GM23248 (cell line): ENCODE measurements at regions not wholly inside any gene's neighbourhood (a gene's known extent, or its start where the extent isn't known, plus 50 kb on each side); places are given as distances from the start of the nearest gene placed in this dataset.

Experiments
- DNase-seq: peaks from one replicate; pipeline ENCODE4 v3.0.0-alpha.2; 2015
- H2AFZ ChIP-seq: fragments of 200-600 bp; sonication (generic); 2 replicates; pipeline ENCODE4 v1.6.1; 2016; ENCODE audit warnings: antibody characterized with exemption
- H3F3A ChIP-seq: fragments of 200-600 bp; sonication (generic); 2 replicates; pipeline ENCODE4 v1.6.1; 2016; ENCODE audit warnings: mild to moderate bottlenecking, antibody characterized with exemption, mixed run types; ENCODE audit not compliant: insufficient read depth
- H3K27ac ChIP-seq: fragments of 200-600 bp; sonication (generic); 2 replicates; pipeline ENCODE4 v1.5.1; 2016; ENCODE audit warnings: mild to moderate bottlenecking
- H3K27me3 ChIP-seq: fragments of 200-600 bp; sonication (generic); replicated peaks from 2 replicates; pipeline ENCODE4 v1.6.1; 2016; ENCODE audit warnings: mild to moderate bottlenecking; ENCODE audit not compliant: insufficient read depth
- H3K36me3 ChIP-seq: fragments of 200-600 bp; sonication (generic); 2 replicates; pipeline ENCODE4 v1.6.1; 2016; ENCODE audit warnings: low read depth, mild to moderate bottlenecking
- H3K4me1 ChIP-seq: fragments of 200-600 bp; sonication (generic); 2 replicates; pipeline ENCODE4 v1.6.1; 2016; ENCODE audit warnings: mild to moderate bottlenecking; ENCODE audit not compliant: insufficient read depth
- H3K4me2 ChIP-seq: fragments of 200-600 bp; sonication (generic); one replicate; pipeline ENCODE4 v1.6.1; 2016; ENCODE audit warnings: mild to moderate bottlenecking; ENCODE audit not compliant: unreplicated experiment
- H3K4me3 ChIP-seq: fragments of 200-600 bp; sonication (generic); 2 replicates; pipeline ENCODE4 v1.5.1; 2016; ENCODE audit warnings: mild to moderate bottlenecking
- H3K79me2 ChIP-seq: fragments of 200-600 bp; sonication (generic); 2 replicates; pipeline ENCODE4 v1.6.1; 2016; ENCODE audit warnings: mild to moderate bottlenecking; ENCODE audit not compliant: insufficient read depth
- H3K9ac ChIP-seq: fragments of 200-600 bp; sonication (generic); 2 replicates; pipeline ENCODE4 v1.6.1; 2016; ENCODE audit warnings: mild to moderate bottlenecking
- H3K9me2 ChIP-seq: fragments of 200-600 bp; sonication (generic); 2 replicates; pipeline ENCODE4 v1.6.1; 2016; ENCODE audit warnings: mixed run types, mild to moderate bottlenecking, moderate library complexity; ENCODE audit not compliant: insufficient read depth
- H3K9me3 ChIP-seq: fragments of 200-600 bp; sonication (generic); one replicate; pipeline ENCODE4 v1.6.1; 2017; ENCODE audit warnings: low read depth
- H4K20me1 ChIP-seq: fragments of 200-600 bp; sonication (generic); 2 replicates; pipeline ENCODE4 v1.6.0; 2016; ENCODE audit not compliant: insufficient read depth
- EZH2 ChIP-seq: fragments of 200-600 bp; sonication (generic); IDR thresholded peaks from 2 replicates; pipeline ENCODE4 v1.6.1; 2018; ENCODE audit warnings: antibody characterized with exemption, mild to moderate bottlenecking; ENCODE audit not compliant: insufficient read depth, poor library complexity, severe bottlenecking
- EZH2phosphoT487 ChIP-seq: fragments of 200-600 bp; sonication (generic); IDR thresholded peaks from 2 replicates; pipeline ENCODE4 v1.6.1; 2018; ENCODE audit warnings: antibody characterized with exemption, moderate library complexity, mild to moderate bottlenecking, low read depth; ENCODE audit not compliant: insufficient read depth
- WGBS, 2 experiments: methylation state at CpG; one replicate each; pipeline ENCODE4 v1.1.6; 2015 to 2017; ENCODE audit warnings: low lambda C conversion rate in 2 of 2, low coverage in 1 of 2; ENCODE audit errors: missing lambda C conversion rate in 2 of 2; 5-methylcytosine and 5-hydroxymethylcytosine counted together
- in situ Hi-C: fragments of 300-500 bp; cut with MboI; formaldehyde crosslinking; loops from 2 replicates; pipeline ENCODE4 v1.15.0; 2020

DNA sequence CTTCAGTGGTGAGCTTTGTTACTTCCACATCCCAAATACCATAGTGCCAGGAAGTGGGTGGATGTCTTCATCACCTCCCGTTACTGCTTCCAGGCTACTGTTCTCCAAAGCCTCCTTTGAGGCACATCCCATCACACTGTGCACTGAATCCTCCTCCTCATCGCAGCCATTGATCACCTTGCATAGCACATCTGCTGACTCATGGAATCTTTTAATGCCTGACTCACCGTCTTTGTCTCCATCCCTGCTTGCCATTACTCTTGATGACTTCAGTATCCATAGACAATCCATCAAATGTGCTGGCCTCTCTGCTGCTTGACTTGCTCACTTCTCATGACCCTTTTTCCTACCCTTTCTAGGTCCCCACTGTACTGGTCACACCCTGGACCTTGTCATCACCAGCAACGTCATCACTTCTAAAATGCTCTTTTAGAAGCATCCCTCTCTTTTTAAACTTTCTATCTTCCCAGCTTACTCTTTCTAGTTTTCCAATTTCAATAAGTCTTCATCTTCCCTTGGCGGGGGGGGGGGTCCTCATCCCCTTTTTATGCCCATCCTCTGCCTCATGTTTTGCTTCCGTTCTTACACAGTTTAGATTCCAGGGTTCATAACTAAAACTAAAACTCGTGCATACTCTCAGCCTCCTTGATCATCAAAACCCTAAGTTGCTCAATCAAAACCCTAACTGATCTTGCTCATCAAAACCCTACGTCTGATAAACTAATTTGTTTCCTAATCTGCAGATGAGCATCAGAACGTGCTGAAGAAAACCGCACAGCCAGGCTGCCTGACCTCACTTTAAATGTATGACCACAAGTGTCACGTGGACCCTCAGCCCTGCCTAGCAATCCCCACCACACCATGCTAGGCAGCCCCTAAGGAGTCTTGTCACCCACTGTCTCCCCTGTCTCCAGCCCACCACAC lies 289.7 kb upstream of the ZFHX3 start:
- Histone ChIP-seq H3K27ac (no peak overlapping the region), H3K27me3 (0 out of 2 replicates have a peak, but pooled peaks cover 4% of the 10 kb centered on the region), H3K9me3 (no peaks in the 10 kb centered on the region), H2AFZ (no peak overlapping the region), H4K20me1 (no peaks in the 10 kb centered on the region), H3K4me1 (no peaks in the 10 kb centered on the region), H3F3A (no peaks in the 10 kb centered on the region), H3K4me3 (no peak overlapping the region), H3K9me2 (no peaks in the 10 kb centered on the region), H3K4me2 (no peak overlapping the region), H3K79me2 (no peaks in the 10 kb centered on the region), H3K36me3 (no peaks in the 10 kb centered on the region), H3K9ac (no peak overlapping the region)
- DNase-seq = peak; percentile 11
- TF ChIP-seq EZH2phosphoT487 (no peak), EZH2 (no peak)
- 45 to 47% methylated on average over 11 of the region's 11 CpGs for WGBS, 2 experiments
- in situ Hi-C loops = no loop called here

GRCh38 chr16:73329358-73330286 lies 281.7 kb upstream of the ZFHX3 start:
- TF ChIP-seq EZH2phosphoT487 = no peak
- TF ChIP-seq EZH2 = no peak
- Histone ChIP-seq H3K4me3 (no peak overlapping the region), H4K20me1 (no peaks in the 10 kb centered on the region), H3K79me2 (no peaks in the 10 kb centered on the region), H3K27me3 (no peaks in the 10 kb centered on the region; the same call in 1 of the 2 replicates), H3K4me2 (no peak overlapping the region), H3K27ac (no peak overlapping the region), H3K4me1 (no peaks in the 10 kb centered on the region), H3K9ac (no peak overlapping the region), H2AFZ (no peak overlapping the region), H3F3A (no peaks in the 10 kb centered on the region), H3K36me3 (no peaks in the 10 kb centered on the region), H3K9me3 (no peaks in the 10 kb centered on the region), H3K9me2 (no peaks in the 10 kb centered on the region)
- DNase-seq = no peak
- WGBS, 2 experiments = 28 to 37% methylated on average over 16 of the region's 16 CpGs
- in situ Hi-C loops = no loop called here

DNA sequence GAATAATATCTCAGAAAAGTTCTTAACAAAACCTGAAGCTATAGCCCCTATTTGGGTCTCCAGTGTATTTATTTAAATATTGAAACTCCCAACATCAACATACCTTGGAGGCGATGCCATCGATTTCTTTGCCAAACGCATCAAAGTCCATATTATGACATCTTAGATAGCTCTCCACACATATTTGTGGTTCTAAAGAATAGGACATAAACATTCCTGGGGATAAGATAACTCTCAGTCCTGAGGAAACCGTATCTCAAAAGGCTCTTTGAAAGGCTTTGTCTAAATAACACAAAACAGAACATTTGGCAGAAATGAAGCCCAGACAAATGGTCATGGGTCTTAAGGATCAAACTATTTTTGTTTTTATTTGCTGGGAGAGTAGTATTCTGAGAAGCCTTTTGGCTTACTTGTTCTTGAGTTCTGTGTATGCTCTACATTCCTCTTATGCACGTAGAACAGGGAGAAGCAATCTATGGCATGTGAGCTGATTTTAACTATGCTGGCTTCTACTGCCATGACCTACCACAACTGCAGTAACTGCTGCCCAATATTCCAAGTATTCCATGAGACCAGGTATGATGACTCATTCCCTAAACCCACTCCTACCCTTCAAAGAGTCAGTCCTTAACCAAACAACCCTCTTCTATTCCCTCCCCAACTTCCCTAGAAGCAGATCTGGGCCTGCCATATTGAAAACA lies 279.0 kb upstream of the ZFHX3 start:
- no peaks in the 10 kb centered on the region for H3K79me2 ChIP-seq
- H4K20me1 ChIP-seq = no peaks in the 10 kb centered on the region
- H3K4me3 ChIP-seq = no peak overlapping the region
- H3F3A ChIP-seq = no peaks in the 10 kb centered on the region
- H3K36me3 ChIP-seq = no peaks in the 10 kb centered on the region
- H3K27me3 ChIP-seq = no peaks in the 10 kb centered on the region; the same call in 1 of the 2 replicates
- in situ Hi-C loops = no loop called here
- H3K27ac ChIP-seq = no peak overlapping the region
- no peak overlapping the region for H3K9ac ChIP-seq
- 31 to 43% methylated on average over 5 of the region's 5 CpGs for WGBS, 2 experiments
- no peak overlapping the region for H2AFZ ChIP-seq
- H3K4me1 ChIP-seq = no peaks in the 10 kb centered on the region
- TF ChIP-seq EZH2phosphoT487 = no peak
- no peak for TF ChIP-seq EZH2
- DNase-seq = no peak
- H3K9me3 ChIP-seq = no peaks in the 10 kb centered on the region
- H3K4me2 ChIP-seq = no peak overlapping the region
- no peaks in the 10 kb centered on the region for H3K9me2 ChIP-seq

DNA sequence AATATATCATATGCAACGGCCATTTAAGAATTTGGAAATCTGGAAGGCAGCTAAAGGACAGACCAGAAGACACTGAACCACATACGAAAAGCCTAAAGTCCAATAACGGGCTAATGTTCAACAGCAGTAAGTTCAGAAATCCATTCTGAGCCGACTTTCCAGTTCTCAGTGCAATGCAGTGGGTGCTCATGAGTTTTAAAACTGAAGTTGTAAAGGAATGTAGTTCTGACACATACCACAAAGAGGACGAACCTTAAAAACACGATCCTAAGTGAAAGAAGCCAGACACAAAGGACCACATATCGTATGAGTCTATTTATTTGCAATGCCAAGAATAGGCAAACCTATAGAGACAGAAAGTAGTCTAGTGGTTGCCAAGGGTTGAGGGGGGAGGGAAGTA lies 278.3 kb upstream of the ZFHX3 start:
- in situ Hi-C loops = no loop called here
- 47% methylated on average over 7 of the region's 7 CpGs for WGBS, 2 experiments

More for the DNA sequence above, 278.3 kb upstream of the ZFHX3 start:
- H3K4me2 ChIP-seq = no peak overlapping the region
- no peak for TF ChIP-seq EZH2phosphoT487
- H3K27ac ChIP-seq = no peak overlapping the region
- no peaks in the 10 kb centered on the region for H3K79me2 ChIP-seq
- H3K36me3 ChIP-seq = no peaks in the 10 kb centered on the region
- H3K9ac ChIP-seq = no peak overlapping the region
- no peaks in the 10 kb centered on the region for H3F3A ChIP-seq
- H4K20me1 ChIP-seq = no peaks in the 10 kb centered on the region
- H3K4me3 ChIP-seq = no peak overlapping the region
- H3K27me3 ChIP-seq = peaks cover 2% of the 10 kb centered on the region
- no peaks in the 10 kb centered on the region for H3K4me1 ChIP-seq
- no peak overlapping the region for H2AFZ ChIP-seq
- no peaks in the 10 kb centered on the region for H3K9me2 ChIP-seq
- H3K9me3 ChIP-seq = no peaks in the 10 kb centered on the region
- no peak for DNase-seq
